Inferior parietal cortex (tissue), 1 donor: ENCODE measurements at regions not wholly inside any gene's neighbourhood (a gene's known extent, or its start where the extent isn't known, plus 50 kb on each side); places are given as distances from the start of the nearest gene placed in this dataset.
A peak's percentile ranks its signal among the peaks of the same experiment; 100 is the strongest.
"Not testable (repeated sequence)": the region's sequence is repeated elsewhere in the genome, so short reads cannot be mapped to it uniquely, and the experiment has no call there.

Source experiments
- DNase-seq: peaks from one replicate; pipeline ENCODE4 v3.0.0-alpha.2; 2016; ENCODE audit errors: extremely low spot score

GRCh38 chrX:132302687-132303086, 83.4 kb upstream of the RAP2C start:
- not testable (repeated sequence) for DNase-seq

DNA sequence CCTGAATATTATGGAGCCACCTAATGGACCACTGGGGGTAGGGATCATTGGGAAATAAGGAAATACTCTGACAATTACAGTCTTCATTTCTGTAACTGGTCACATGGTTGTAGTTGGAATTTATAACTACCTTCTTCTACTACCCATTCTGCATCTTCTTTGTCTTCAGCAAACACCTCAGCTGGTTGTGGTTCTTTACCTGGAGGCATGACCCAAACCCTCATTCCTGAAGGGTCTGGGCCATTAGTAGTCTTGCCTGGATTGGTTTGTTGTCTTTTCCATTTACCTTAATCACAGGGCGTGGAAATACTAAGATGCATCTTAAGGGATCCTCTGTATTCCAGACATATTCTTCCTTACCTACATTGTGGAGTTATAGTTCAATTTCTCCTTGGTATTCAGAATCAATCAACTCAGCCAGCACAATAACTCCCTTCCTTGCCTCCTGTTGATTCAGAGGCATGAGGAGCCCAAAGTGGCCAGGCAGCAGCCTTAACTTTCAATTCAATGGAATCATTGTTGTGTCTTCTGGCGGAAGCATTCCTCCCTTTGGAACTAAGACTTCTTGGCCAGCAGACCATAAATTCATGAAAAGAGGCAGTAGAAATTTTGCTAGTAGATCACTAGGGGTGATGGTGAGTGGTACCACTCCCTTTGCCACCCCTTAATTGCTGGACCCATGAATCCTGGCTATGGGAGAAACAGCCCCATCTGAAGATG, 75.7 kb upstream of the RAP2C start:
- DNase-seq: no peak

- DNase-seq: no peak
These were observed 74.9 kb upstream of the RAP2C start for GRCh38 chrX:132294192-132294591.

DNA sequence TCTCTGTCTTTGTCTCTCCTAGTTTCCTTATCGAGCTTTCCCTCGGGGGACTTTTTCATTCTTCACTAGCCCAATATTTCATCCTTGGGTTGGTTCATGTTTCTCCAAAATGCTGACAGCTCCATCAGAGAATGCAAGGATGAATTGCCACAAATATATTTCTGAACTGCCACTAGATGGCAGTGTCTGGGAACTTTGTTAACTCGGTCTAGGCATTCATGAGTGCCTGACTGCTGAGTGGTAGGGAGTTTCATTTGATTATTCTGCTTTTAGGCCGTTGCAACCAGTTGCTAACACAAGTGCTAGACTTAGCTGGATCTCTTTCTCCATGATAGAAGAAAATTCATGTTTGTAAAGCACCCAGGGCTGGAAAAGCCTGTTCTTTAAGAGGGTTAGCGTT, 73.5 kb upstream of the RAP2C start:
- peak; percentile 66 for DNase-seq

GRCh38 chrX:132277953-132278614, 58.8 kb upstream of the RAP2C start:
- no peak for DNase-seq

DNA sequence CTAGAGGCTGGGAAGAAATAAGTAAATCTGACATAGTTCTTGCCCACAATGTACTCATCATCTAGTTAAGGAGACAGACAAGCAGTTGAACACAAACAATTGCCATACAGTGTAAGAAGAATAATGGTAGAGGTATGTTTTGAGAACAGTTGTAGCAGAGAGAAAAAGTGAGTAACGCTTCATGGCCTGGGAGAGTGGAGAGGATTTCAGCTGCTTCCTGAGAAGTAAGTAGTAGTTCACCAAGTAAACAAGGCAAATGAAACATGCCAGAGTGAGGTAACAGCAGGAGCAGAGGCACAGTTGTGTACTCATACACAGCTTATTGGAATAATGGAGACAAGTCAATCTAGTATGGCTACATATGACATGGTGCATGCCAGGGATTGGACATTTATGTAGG, 53.6 kb upstream of the RAP2C start:
- no peak for DNase-seq

GRCh38 chrX:132271311-132271778, 52.1 kb upstream of the RAP2C start:
- no peak for DNase-seq

- DNase-seq: no peak
These were observed 51.5 kb upstream of the RAP2C start for GRCh38 chrX:132270699-132271098.

DNA sequence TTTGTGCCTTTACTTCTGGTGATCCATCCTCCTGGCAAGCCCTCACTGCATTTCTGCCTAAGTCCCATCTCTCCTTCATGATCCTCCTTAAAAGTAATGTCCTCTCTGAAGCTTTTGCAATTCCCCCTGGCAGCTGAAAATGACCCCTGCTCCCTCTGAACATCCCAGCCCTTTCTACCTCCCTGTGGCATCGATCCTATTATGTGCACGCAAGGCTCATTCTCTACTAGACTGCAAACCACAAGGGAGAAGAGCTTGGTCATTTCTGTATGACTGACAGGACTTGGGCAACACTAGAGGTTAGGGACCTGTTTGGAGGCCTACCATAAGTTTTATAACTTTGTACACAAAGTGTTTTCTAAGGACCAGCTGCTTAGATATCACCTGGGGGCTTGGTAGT, 50.8 kb upstream of the RAP2C start:
- no peak for DNase-seq
